ENCODE measurements at regions not wholly inside any gene's neighbourhood (a gene's known extent, or its start where the extent isn't known, plus 50 kb on each side); places are given as distances from the start of the nearest gene placed in this dataset.

- Histone ChIP-seq H3K4me2 (no peak overlapping the region), H3F3A (replicated peaks; ENCODE audit: low read depth) (no peaks in the 10 kb centered on the region), H4K20me1 (replicated peaks; ENCODE audit: insufficient read depth) (no peaks in the 10 kb centered on the region), H3K79me2 (replicated peaks; ENCODE audit: insufficient read depth) (no peaks in the 10 kb centered on the region), H3K27me3 (ENCODE audit: insufficient read depth) (no peaks in the 10 kb centered on the region), H2AFZ (no peak overlapping the region), H3K9me2 (ENCODE audit: insufficient read depth) (0 out of 2 replicates have a peak, but pooled peaks cover 3% of the 10 kb centered on the region), H3K36me3 (ENCODE audit: insufficient read depth) (no peaks in the 10 kb centered on the region), H3K27ac (ENCODE audit: low read depth) (no peak overlapping the region), H3K4me1 (ENCODE audit: insufficient read depth) (no peaks in the 10 kb centered on the region), H3K4me3 (no peak overlapping the region)
- H3K36me3 Mint-ChIP-seq (ENCODE audit: low read depth) = no peaks in the 10 kb centered on the region
- H3K27me3 Mint-ChIP-seq (ENCODE audit: insufficient read depth, low read depth, poor library complexity) = peaks cover 2% of the 10 kb centered on the region
- TF ChIP-seq ZNF114 (CRISPR knock-in tag; IDR thresholded peaks at IDR 0.05) = no peak
- no peak for TF ChIP-seq CREB1 (CRISPR knock-in tag; IDR thresholded peaks at IDR 0.05; ENCODE audit: low read depth)
- no peak for TF ChIP-seq ZNF331 (CRISPR knock-in tag; IDR thresholded peaks at IDR 0.05; ENCODE audit: low read depth)
- TF ChIP-seq, protein P1, sequence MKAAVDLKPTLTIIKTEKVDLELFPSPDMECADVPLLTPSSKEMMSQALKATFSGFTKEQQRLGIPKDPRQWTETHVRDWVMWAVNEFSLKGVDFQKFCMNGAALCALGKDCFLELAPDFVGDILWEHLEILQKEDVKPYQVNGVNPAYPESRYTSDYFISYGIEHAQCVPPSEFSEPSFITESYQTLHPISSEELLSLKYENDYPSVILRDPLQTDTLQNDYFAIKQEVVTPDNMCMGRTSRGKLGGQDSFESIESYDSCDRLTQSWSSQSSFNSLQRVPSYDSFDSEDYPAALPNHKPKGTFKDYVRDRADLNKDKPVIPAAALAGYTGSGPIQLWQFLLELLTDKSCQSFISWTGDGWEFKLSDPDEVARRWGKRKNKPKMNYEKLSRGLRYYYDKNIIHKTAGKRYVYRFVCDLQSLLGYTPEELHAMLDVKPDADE (IDR thresholded peaks at IDR 0.05) = no peak
- TF ChIP-seq POLR2AphosphoS5 (IDR thresholded peaks at IDR 0.05; ENCODE audit: low read depth) = no peak
- TF ChIP-seq, protein P2, sequence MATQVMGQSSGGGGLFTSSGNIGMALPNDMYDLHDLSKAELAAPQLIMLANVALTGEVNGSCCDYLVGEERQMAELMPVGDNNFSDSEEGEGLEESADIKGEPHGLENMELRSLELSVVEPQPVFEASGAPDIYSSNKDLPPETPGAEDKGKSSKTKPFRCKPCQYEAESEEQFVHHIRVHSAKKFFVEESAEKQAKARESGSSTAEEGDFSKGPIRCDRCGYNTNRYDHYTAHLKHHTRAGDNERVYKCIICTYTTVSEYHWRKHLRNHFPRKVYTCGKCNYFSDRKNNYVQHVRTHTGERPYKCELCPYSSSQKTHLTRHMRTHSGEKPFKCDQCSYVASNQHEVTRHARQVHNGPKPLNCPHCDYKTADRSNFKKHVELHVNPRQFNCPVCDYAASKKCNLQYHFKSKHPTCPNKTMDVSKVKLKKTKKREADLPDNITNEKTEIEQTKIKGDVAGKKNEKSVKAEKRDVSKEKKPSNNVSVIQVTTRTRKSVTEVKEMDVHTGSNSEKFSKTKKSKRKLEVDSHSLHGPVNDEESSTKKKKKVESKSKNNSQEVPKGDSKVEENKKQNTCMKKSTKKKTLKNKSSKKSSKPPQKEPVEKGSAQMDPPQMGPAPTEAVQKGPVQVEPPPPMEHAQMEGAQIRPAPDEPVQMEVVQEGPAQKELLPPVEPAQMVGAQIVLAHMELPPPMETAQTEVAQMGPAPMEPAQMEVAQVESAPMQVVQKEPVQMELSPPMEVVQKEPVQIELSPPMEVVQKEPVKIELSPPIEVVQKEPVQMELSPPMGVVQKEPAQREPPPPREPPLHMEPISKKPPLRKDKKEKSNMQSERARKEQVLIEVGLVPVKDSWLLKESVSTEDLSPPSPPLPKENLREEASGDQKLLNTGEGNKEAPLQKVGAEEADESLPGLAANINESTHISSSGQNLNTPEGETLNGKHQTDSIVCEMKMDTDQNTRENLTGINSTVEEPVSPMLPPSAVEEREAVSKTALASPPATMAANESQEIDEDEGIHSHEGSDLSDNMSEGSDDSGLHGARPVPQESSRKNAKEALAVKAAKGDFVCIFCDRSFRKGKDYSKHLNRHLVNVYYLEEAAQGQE (IDR thresholded peaks at IDR 0.05; ENCODE audit: unreplicated experiment) = no peak
- TF ChIP-seq EZH2phosphoT487 (IDR thresholded peaks at IDR 0.05; ENCODE audit: unreplicated experiment) = no peak
- TF ChIP-seq STAT1 (IDR thresholded peaks at IDR 0.05; ENCODE audit: unreplicated experiment) = no peak
- TF ChIP-seq NANOG (IDR thresholded peaks at IDR 0.05; ENCODE audit: borderline replicate concordance) = no peak
- no peak for TF ChIP-seq EZH2 (IDR thresholded peaks at IDR 0.05; ENCODE audit: low read depth, unreplicated experiment)
- TF ChIP-seq, protein P3, sequence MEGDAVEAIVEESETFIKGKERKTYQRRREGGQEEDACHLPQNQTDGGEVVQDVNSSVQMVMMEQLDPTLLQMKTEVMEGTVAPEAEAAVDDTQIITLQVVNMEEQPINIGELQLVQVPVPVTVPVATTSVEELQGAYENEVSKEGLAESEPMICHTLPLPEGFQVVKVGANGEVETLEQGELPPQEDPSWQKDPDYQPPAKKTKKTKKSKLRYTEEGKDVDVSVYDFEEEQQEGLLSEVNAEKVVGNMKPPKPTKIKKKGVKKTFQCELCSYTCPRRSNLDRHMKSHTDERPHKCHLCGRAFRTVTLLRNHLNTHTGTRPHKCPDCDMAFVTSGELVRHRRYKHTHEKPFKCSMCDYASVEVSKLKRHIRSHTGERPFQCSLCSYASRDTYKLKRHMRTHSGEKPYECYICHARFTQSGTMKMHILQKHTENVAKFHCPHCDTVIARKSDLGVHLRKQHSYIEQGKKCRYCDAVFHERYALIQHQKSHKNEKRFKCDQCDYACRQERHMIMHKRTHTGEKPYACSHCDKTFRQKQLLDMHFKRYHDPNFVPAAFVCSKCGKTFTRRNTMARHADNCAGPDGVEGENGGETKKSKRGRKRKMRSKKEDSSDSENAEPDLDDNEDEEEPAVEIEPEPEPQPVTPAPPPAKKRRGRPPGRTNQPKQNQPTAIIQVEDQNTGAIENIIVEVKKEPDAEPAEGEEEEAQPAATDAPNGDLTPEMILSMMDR (conservative IDR thresholded peaks at IDR 0.05; ENCODE audit: low read depth in 2 of 2) = no peak
- no peak for TF ChIP-seq JUNB (IDR thresholded peaks at IDR 0.05; ENCODE audit: unreplicated experiment)
- TF ChIP-seq, protein P4, sequence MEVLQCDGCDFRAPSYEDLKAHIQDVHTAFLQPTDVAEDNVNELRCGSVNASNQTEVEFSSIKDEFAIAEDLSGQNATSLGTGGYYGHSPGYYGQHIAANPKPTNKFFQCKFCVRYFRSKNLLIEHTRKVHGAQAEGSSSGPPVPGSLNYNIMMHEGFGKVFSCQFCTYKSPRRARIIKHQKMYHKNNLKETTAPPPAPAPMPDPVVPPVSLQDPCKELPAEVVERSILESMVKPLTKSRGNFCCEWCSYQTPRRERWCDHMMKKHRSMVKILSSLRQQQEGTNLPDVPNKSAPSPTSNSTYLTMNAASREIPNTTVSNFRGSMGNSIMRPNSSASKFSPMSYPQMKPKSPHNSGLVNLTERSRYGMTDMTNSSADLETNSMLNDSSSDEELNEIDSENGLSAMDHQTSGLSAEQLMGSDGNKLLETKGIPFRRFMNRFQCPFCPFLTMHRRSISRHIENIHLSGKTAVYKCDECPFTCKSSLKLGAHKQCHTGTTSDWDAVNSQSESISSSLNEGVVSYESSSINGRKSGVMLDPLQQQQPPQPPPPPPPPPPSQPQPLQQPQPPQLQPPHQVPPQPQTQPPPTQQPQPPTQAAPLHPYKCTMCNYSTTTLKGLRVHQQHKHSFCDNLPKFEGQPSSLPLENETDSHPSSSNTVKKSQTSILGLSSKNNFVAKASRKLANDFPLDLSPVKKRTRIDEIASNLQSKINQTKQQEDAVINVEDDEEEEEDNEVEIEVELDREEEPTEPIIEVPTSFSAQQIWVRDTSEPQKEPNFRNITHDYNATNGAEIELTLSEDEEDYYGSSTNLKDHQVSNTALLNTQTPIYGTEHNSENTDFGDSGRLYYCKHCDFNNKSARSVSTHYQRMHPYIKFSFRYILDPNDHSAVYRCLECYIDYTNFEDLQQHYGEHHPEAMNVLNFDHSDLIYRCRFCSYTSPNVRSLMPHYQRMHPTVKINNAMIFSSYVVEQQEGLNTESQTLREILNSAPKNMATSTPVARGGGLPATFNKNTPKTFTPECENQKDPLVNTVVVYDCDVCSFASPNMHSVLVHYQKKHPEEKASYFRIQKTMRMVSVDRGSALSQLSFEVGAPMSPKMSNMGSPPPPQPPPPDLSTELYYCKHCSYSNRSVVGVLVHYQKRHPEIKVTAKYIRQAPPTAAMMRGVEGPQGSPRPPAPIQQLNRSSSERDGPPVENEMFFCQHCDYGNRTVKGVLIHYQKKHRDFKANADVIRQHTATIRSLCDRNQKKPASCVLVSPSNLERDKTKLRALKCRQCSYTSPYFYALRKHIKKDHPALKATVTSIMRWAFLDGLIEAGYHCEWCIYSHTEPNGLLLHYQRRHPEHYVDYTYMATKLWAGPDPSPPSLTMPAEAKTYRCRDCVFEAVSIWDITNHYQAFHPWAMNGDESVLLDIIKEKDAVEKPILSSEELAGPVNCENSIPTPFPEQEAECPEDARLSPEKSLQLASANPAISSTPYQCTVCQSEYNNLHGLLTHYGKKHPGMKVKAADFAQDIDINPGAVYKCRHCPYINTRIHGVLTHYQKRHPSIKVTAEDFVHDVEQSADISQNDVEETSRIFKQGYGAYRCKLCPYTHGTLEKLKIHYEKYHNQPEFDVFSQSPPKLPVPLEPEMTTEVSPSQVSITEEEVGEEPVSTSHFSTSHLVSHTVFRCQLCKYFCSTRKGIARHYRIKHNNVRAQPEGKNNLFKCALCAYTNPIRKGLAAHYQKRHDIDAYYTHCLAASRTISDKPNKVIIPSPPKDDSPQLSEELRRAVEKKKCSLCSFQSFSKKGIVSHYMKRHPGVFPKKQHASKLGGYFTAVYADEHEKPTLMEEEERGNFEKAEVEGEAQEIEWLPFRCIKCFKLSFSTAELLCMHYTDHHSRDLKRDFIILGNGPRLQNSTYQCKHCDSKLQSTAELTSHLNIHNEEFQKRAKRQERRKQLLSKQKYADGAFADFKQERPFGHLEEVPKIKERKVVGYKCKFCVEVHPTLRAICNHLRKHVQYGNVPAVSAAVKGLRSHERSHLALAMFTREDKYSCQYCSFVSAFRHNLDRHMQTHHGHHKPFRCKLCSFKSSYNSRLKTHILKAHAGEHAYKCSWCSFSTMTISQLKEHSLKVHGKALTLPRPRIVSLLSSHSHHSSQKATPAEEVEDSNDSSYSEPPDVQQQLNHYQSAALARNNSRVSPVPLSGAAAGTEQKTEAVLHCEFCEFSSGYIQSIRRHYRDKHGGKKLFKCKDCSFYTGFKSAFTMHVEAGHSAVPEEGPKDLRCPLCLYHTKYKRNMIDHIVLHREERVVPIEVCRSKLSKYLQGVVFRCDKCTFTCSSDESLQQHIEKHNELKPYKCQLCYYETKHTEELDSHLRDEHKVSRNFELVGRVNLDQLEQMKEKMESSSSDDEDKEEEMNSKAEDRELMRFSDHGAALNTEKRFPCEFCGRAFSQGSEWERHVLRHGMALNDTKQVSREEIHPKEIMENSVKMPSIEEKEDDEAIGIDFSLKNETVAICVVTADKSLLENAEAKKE (CRISPR knock-in tag; IDR thresholded peaks at IDR 0.05) = no peak
- H3K4me3 Mint-ChIP-seq = no peak overlapping the region
- no peaks in the 10 kb centered on the region for H3K9me3 Mint-ChIP-seq
- no peak overlapping the region for H3K27ac Mint-ChIP-seq
- ATAC-seq (no peak), DNase-seq (ENCODE audit: low spot score) (no peak)
- H3K4me1 Mint-ChIP-seq = no peaks in the 10 kb centered on the region
Observed at GRCh38 chr9:87157366-87158031, 210.2 kb upstream of the GAS1 start.
